ENCODE measurements at regions not wholly inside any gene's neighbourhood (a gene's known extent, or its start where the extent isn't known, plus 50 kb on each side); places are given as distances from the start of the nearest gene placed in this dataset.
"Not testable (repeated sequence)": the region's sequence is repeated elsewhere in the genome, so short reads cannot be mapped to it uniquely, and the experiment has no call there.

GRCh38 chrX:71822314-71822713, 59.2 kb downstream of the CXorf49B start:
- not testable (repeated sequence) for FAIRE-seq; DNase-seq (ENCODE audit: insufficient read length, low spot score)

- TF ChIP-seq CTCF (IDR thresholded peaks at IDR 0.05; ENCODE audit: insufficient read depth, missing control alignments): no peak
- FAIRE-seq: no peak
- DNase-seq (ENCODE audit: insufficient read length, low spot score): no peak
Observed at GRCh38 chrX:71823391-71824057, 60.4 kb downstream of the CXorf49B start.

- FAIRE-seq (no peak), DNase-seq (ENCODE audit: insufficient read length, low spot score) (no peak)
- no peak for TF ChIP-seq CTCF (IDR thresholded peaks at IDR 0.05; ENCODE audit: insufficient read depth, missing control alignments)
Observed at GRCh38 chrX:71828086-71828485, 64.9 kb downstream of the CXorf49B start.

- not testable (repeated sequence) for FAIRE-seq; DNase-seq (ENCODE audit: insufficient read length, low spot score)
Observed at GRCh38 chrX:71838092-71838491, 72.6 kb upstream of the NHSL2 start.

- DNase-seq (ENCODE audit: insufficient read length, low spot score) (no peak), FAIRE-seq (no peak)
- no peak for TF ChIP-seq CTCF (IDR thresholded peaks at IDR 0.05; ENCODE audit: insufficient read depth, missing control alignments)
Observed at GRCh38 chrX:71846429-71846828, 64.2 kb upstream of the NHSL2 start.

GRCh38 chrX:71852182-71852581, 58.5 kb upstream of the NHSL2 start:
- no peak for TF ChIP-seq CTCF (IDR thresholded peaks at IDR 0.05; ENCODE audit: insufficient read depth, missing control alignments)
- DNase-seq (ENCODE audit: insufficient read length, low spot score) (no peak), FAIRE-seq (no peak)

GRCh38 chrX:71859637-71860036, 51.0 kb upstream of the NHSL2 start:
- DNase-seq (ENCODE audit: insufficient read length, low spot score) (no peak), FAIRE-seq (no peak)
- peak; percentile 54 for TF ChIP-seq CTCF (IDR thresholded peaks at IDR 0.05; ENCODE audit: insufficient read depth, missing control alignments)

All from D721Med (cell line).